H1 (cell line): ENCODE measurements at regions not wholly inside any gene's neighbourhood (a gene's known extent, or its start where the extent isn't known, plus 50 kb on each side); places are given as distances from the start of the nearest gene placed in this dataset.

Experiments used
- CEBPB ChIP-seq: IDR thresholded peaks from 2 replicates; pipeline ENCODE4 v1.6.1; 2012; ENCODE audit warnings: low read depth, low read length
- CHD7 ChIP-seq: fragments of 300-600 bp; sonication (generic); IDR thresholded peaks from 2 replicates; pipeline ENCODE4 v1.7.1; 2012; ENCODE audit warnings: low read length, moderate library complexity, mild to moderate bottlenecking, inconsistent platforms; ENCODE audit not compliant: insufficient replicate concordance
- HDAC6 ChIP-seq: IDR thresholded peaks from one replicate; pipeline ENCODE4 v1.7.1; 2012; ENCODE audit warnings: low read depth, mild to moderate bottlenecking, inconsistent platforms, low read length, moderate library complexity
- NRF1 ChIP-seq: IDR thresholded peaks from 2 replicates; pipeline ENCODE4 v1.6.1; 2011; ENCODE audit warnings: mild to moderate bottlenecking, low read depth, low read length, improper control_type of control experiment
- POLR2AphosphoS5 ChIP-seq: IDR thresholded peaks from 2 replicates; pipeline ENCODE4 v1.6.1; 2011; ENCODE audit warnings: low read depth, low read length
- POU5F1 ChIP-seq: IDR thresholded peaks from 2 replicates; pipeline ENCODE4 v1.6.1; 2011; ENCODE audit warnings: low read depth, mild to moderate bottlenecking, low read length, moderate library complexity
- TAF1 ChIP-seq: IDR thresholded peaks from 2 replicates; pipeline ENCODE4 v1.6.1; 2011; ENCODE audit warnings: mild to moderate bottlenecking, low read depth, low read length

DNA sequence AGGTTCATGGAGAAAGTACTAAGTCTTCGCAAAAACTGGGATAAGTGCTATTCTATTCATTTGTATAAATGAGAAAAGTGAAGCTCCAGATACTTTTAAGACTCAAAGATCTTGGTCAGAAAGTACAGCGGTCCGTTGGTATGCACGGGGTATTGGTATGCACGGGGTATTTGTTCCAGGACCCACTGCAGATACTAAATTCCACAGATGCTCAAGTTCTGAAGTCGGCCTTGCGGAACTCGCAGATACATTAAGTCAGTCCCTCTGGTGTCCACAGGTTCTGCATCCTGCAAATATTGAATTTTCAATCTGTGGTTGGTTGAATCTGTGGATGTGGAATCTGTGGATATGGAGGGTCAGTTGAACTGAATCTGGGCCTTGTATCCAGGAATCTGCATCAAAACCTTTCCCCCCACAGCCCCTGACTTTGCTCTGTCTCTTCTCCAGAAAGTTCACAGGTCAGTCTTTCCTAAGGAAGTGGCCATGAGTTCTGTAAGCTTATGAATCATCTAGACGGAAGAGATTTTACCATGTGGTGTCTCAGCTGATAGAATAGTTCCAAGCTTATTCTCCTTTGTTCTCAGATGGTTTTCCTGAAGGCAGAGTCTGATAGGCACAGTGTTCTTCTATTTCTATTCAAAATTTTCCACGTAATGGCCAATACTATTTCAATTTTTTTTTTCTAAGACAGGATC, 274.7 kb downstream of the NEDD1 start (continued):
- TF ChIP-seq NRF1 (no peak), POU5F1 (no peak), TAF1 (no peak), HDAC6 (no peak), POLR2AphosphoS5 (no peak), CHD7 (no peak), CEBPB (no peak)
- TF ChIP-seq, all 59 proteins: peak for 0
